ENCODE measurements at regions not wholly inside any gene's neighbourhood (a gene's known extent, or its start where the extent isn't known, plus 50 kb on each side); places are given as distances from the start of the nearest gene placed in this dataset.

DNA sequence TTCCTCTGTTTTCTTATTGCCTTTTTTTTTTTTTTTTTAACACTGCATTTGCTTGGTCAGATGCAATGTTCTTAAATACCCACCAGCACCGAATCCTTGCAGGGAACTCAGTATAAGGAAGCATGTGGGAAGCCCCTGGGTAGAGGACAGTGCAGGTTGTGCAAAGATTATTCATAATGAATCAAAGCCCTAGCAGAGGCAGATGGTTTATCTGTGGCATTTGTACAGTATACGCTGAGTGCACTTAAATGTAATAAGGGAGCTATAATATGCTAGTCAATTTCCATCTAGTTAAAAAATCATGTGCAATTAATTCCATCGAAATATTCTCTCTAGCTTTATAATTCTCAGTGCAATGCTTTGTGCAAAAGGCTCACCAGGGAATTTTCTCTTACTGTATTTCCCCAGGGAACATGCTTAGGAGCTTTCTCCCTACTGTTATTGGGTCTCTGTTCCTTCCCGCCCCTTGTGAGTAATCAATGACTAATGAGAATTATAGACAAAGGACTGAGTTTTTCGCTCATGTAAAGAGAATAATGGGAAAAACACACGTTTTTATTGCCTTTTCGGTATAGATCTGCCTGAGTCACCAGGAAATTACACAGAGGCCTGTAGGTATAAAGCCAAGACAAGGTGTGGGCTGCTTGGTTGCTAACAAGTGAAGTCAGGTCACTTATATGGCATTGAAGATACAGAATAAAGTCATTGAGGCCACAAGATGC is 1214.3 kb upstream of the TMEM132C start:
- TF ChIP-seq RBBP5 (conservative IDR thresholded peaks at IDR 0.05) (no peak), REST (IDR thresholded peaks at IDR 0.05; ENCODE audit: low read depth, low read length) (no peak), CREB1 (IDR thresholded peaks at IDR 0.05; ENCODE audit: low read depth) (no peak), NFYB (IDR thresholded peaks at IDR 0.05; ENCODE audit: insufficient read depth, low read depth, low read length) (no peak), FOXK2 (IDR thresholded peaks at IDR 0.05) (no peak)
